Panc1 (cell line): ENCODE measurements at regions not wholly inside any gene's neighbourhood (a gene's known extent, or its start where the extent isn't known, plus 50 kb on each side); places are given as distances from the start of the nearest gene placed in this dataset.

Experiments
- POLR2AphosphoS5 ChIP-seq: IDR thresholded peaks from 2 replicates; pipeline ENCODE4 v1.6.1; 2012; ENCODE audit warnings: mild to moderate bottlenecking, low read depth, low read length, moderate library complexity
- TCF7L2 ChIP-seq: IDR thresholded peaks from 2 replicates; pipeline ENCODE4 v1.6.1; 2011; ENCODE audit warnings: mild to moderate bottlenecking, low read depth, low read length, inconsistent platforms

DNA sequence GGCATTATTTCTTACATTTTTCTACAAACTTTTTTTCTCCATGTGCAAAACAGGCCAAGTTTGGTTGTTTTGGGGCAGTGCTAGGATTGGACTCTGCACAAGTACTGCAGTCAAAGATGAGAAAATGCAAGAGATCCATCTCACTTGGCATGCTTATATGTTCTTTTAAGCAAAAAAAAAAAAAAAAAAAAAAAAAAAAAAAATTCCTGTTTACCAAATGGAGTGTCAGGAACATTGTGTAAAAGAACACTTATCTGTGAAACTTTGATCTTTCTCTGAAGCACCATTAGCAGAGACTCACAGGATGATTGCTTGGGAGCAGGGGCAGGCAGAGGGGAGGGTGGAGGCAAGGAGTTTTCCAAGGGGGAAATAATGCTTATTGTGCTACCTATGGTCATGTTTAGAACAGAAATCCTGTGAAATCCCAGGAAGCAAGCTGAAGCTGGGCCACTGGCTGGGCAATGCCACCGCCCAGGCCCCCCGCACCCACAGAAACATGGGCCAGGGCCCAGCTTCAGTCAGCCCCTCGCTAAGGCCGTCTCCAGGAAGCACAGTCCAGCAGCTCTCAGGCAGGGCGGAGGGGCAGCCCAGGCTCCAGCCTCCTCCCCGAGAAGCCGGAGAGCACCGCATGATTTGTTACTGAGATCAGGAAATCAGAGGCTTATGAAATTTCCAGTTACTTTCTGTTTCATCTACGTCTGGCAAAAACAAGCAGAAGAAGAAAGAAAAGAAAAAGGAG lies 229.4 kb downstream of the ZNF516 start:
- TF ChIP-seq POLR2AphosphoS5 (no peak), TCF7L2 (no peak)
